GM12878 (cell line): ENCODE measurements at regions not wholly inside any gene's neighbourhood (a gene's known extent, or its start where the extent isn't known, plus 50 kb on each side); places are given as distances from the start of the nearest gene placed in this dataset.

Source experiments
- ATAC-seq: fragments of 200-7000 bp; cut with Tn5 transposase; 3 replicates; pipeline ENCODE4 v1.9.1; 2020; ENCODE audit warnings: mild to moderate bottlenecking, moderate library complexity
- BruUV-seq: library from RNA; stranded (reverse); fragments of 400-500 nt; replicated peaks from 2 replicates; lab custom pipeline; 2021; lab: Mats Ljungman, UMichigan
- CTCF ChIA-PET: fragments of 300-600 bp; sonication (Branson Sonifier 250); formaldehyde crosslinking; extraction: SDS; loops from one replicate; lab custom pipeline; 2021; ENCODE audit warnings: inconsistent platforms; lab: Yijun Ruan, JAX
- POLR2A ChIA-PET: fragments of 350-600 bp; formaldehyde crosslinking; extraction: SDS; loops from one replicate; lab custom pipeline; 2021; ENCODE audit warnings: inconsistent platforms; lab: Charles Lee
- RAD21 ChIA-PET: fragments of 300-600 bp; sonication (Branson Sonifier 250); formaldehyde crosslinking; loops from one replicate; lab custom pipeline; 2023; ENCODE audit warnings: antibody characterized with exemption; ENCODE audit not compliant: unreplicated experiment; lab: Charles Lee
- SMC1A ChIA-PET: fragments of 300-600 bp; sonication (Branson Sonifier 250); formaldehyde crosslinking; loops from one replicate; lab custom pipeline; 2023; ENCODE audit not compliant: unreplicated experiment, uncharacterized antibody; lab: Charles Lee
- DNase-seq: peaks from one replicate; pipeline ENCODE4 v3.0.0-alpha.2; 2011; ENCODE audit warnings: low read depth, low spot score
- FAIRE-seq: peaks from 3 replicates; lab custom pipeline; 2011; peaks lifted over from hg19 to GRCh38; lab: Jason Lieb, UNC
- H2AFZ ChIP-seq: 2 replicates; pipeline ENCODE4 v1.6.0; 2011; ENCODE audit warnings: low read depth, low read length, control low read depth; ENCODE audit not compliant: control insufficient read depth
- H3K27ac ChIP-seq: 2 replicates; pipeline ENCODE4 v1.5.1; 2011; ENCODE audit warnings: control low read depth; ENCODE audit not compliant: control insufficient read depth, insufficient read depth
- H3K27me3 ChIP-seq, 2 experiments: replicated peaks in 1 of 2; 2 replicates each; pipeline versions ENCODE4 v1.6.0 to v1.6.1; 2011; ENCODE audit warnings: low read length in 1 of 2; ENCODE audit not compliant: control insufficient read depth in 2 of 2, insufficient read depth in 2 of 2
- H3K36me3 ChIP-seq, 2 experiments: 2 replicates each; pipeline ENCODE4 v1.5.1; 2011; ENCODE audit warnings: low read length in 1 of 2; ENCODE audit not compliant: control insufficient read depth in 2 of 2, insufficient read depth in 2 of 2
- H3K4me1 ChIP-seq: 2 replicates; pipeline ENCODE4 v1.6.1; 2011; ENCODE audit warnings: mild to moderate bottlenecking, low read length, moderate library complexity, mixed read lengths; ENCODE audit not compliant: control insufficient read depth, insufficient read depth
- H3K4me2 ChIP-seq: 2 replicates; pipeline ENCODE4 v1.6.0; 2011; ENCODE audit warnings: control low read depth; ENCODE audit not compliant: control insufficient read depth, insufficient read depth
- H3K4me3 ChIP-seq: fragments of 200-600 bp; sonication (generic); 2 replicates; pipeline ENCODE4 v1.5.1; 2016
- H3K79me2 ChIP-seq: 2 replicates; pipeline ENCODE4 v1.6.0; 2011; ENCODE audit warnings: low read length; ENCODE audit not compliant: control insufficient read depth, insufficient read depth
- H3K9ac ChIP-seq: 2 replicates; pipeline ENCODE4 v1.8.0; 2011; ENCODE audit warnings: low read length, control low read depth, mixed read lengths; ENCODE audit not compliant: control insufficient read depth, insufficient read depth
- H3K9me3 ChIP-seq: replicated peaks from 3 replicates; pipeline ENCODE4 v1.5.1; 2011; ENCODE audit warnings: mild to moderate bottlenecking, low read length; ENCODE audit not compliant: control insufficient read depth, insufficient read depth
- H4K20me1 ChIP-seq: 2 replicates; pipeline ENCODE4 v1.6.0; 2011; ENCODE audit not compliant: control insufficient read depth, insufficient read depth
- ATF3 ChIP-seq: IDR thresholded peaks from 2 replicates; pipeline ENCODE4 v1.6.1; 2011; ENCODE audit warnings: low read depth, mild to moderate bottlenecking, low read length, moderate library complexity, borderline replicate concordance; ENCODE audit errors: extremely low read depth
- BCL11A ChIP-seq: IDR thresholded peaks from 2 replicates; pipeline ENCODE4 v1.6.1; 2011; ENCODE audit warnings: low read depth, low read length
- GATAD2B ChIP-seq: fragments of 450-650 bp; conservative IDR thresholded peaks from 2 replicates; pipeline ENCODE4 v1.6.1; 2017; ENCODE audit warnings: low read depth, mild to moderate bottlenecking, moderate library complexity
- HCFC1 ChIP-seq: fragments of 150-350 bp; IDR thresholded peaks from 2 replicates; pipeline ENCODE4 v1.6.1; 2014; ENCODE audit warnings: low read length
- HDAC6 ChIP-seq: fragments of 200-600 bp; sonication (generic); IDR thresholded peaks from one replicate; pipeline ENCODE4 v1.8.0; 2017; ENCODE audit warnings: antibody characterized with exemption; ENCODE audit not compliant: unreplicated experiment
- MEF2A ChIP-seq: IDR thresholded peaks from 2 replicates; pipeline ENCODE4 v1.6.1; 2011; ENCODE audit warnings: low read depth, mild to moderate bottlenecking, low read length, moderate library complexity; ENCODE audit not compliant: insufficient read depth
- MYC ChIP-seq: IDR thresholded peaks from 2 replicates; pipeline ENCODE4 v1.6.1; 2011; ENCODE audit warnings: mild to moderate bottlenecking, low read length, moderate library complexity, inconsistent platforms; ENCODE audit not compliant: insufficient read depth, insufficient replicate concordance, insufficient read length, severe bottlenecking
- NR2C1 ChIP-seq: fragments of 450-650 bp; IDR thresholded peaks from 2 replicates; pipeline ENCODE4 v1.6.1; 2017; ENCODE audit warnings: antibody characterized with exemption, mild to moderate bottlenecking, moderate library complexity
- NR2C2 ChIP-seq: IDR thresholded peaks from 2 replicates; pipeline ENCODE4 v1.6.1; 2011; ENCODE audit warnings: borderline replicate concordance, low read depth; ENCODE audit not compliant: control insufficient read depth, insufficient read length
- RAD21 ChIP-seq: IDR thresholded peaks from 2 replicates; pipeline ENCODE4 v1.6.1; 2011; ENCODE audit warnings: mild to moderate bottlenecking, low read depth, low read length, moderate library complexity; ENCODE audit not compliant: insufficient read depth
- RFX5 ChIP-seq: IDR thresholded peaks from 2 replicates; pipeline ENCODE4 v1.6.1; 2011; ENCODE audit warnings: low read depth, low read length, improper control_type of control experiment
- RUNX3 ChIP-seq: IDR thresholded peaks from 2 replicates; pipeline ENCODE4 v1.6.1; 2012; ENCODE audit warnings: low read length, inconsistent platforms
- TARDBP ChIP-seq: IDR thresholded peaks from 2 replicates; pipeline ENCODE4 v1.6.1; 2016; ENCODE audit warnings: borderline replicate concordance
- TBL1XR1 ChIP-seq: IDR thresholded peaks from 2 replicates; pipeline ENCODE4 v1.6.1; 2012; ENCODE audit warnings: low read depth, low read length, improper control_type of control experiment
- TCF7 ChIP-seq: IDR thresholded peaks from 2 replicates; pipeline ENCODE4 v1.6.1; 2014; ENCODE audit warnings: antibody characterized with exemption, borderline replicate concordance
- WGBS: methylation state at CpG from one replicate; pipeline ENCODE4 v1.1.6; 2016; ENCODE audit warnings: low lambda C conversion rate; ENCODE audit not compliant: insufficient replicate concordance, insufficient coverage; ENCODE audit errors: missing lambda C conversion rate; 5-methylcytosine and 5-hydroxymethylcytosine counted together
- in situ Hi-C: fragments of 300-500 bp; cut with MboI; formaldehyde crosslinking; loops from 9 replicates; pipeline ENCODE4 v1.14.3; 2018; ENCODE audit warnings: mixed read lengths
- intact Hi-C: fragments of 100-400 bp; cut with micrococcal nuclease; formaldehyde crosslinking; loops from one replicate; pipeline ENCODE4 v1.14.2; 2022; ENCODE audit not compliant: unreplicated experiment
- TF ChIP-seq, protein P1 (sequence below): fragments of 450-650 bp; formaldehyde crosslinking; IDR thresholded peaks from 2 replicates; pipeline ENCODE4 v1.4.0; 2022; ENCODE audit warnings: mild to moderate bottlenecking, moderate library complexity

GRCh38 chr10:6957851-6958250 lies 377.8 kb upstream of the PRKCQ start:
- Histone ChIP-seq H3K27ac (no peak overlapping the region), H3K9me3 (no peaks in the 10 kb centered on the region), H3K27me3 (peaks cover 1 to 2% of the 10 kb centered on the region in 2 experiments; a peak in 2 of 4 replicates), H3K4me2 (no peak overlapping the region), H3K79me2 (no peaks in the 10 kb centered on the region), H3K36me3 (no peaks in the 10 kb centered on the region), H3K4me1 (no peaks in the 10 kb centered on the region), H4K20me1 (no peaks in the 10 kb centered on the region), H3K9ac (no peak overlapping the region), H3K4me3 (no peak overlapping the region), H2AFZ (no peak overlapping the region)
- WGBS, result 45% methylated on average over 4 of the region's 4 CpGs
- TF ChIP-seq RFX5 (no peak), MYC (no peak), MEF2A (no peak), HCFC1 (no peak), TARDBP (no peak), HDAC6 (no peak)
- POLR2A ChIA-PET, result no interaction called here
- SMC1A ChIA-PET, result interaction anchor here (0.6 to 1.7 kb wide), 2 partner anchors 12 to 30 kb away, joined by 3 to 4 read pairs; no protein-coding TSS in a partner anchor
- RAD21 ChIA-PET, result interaction anchor here (1.7 kb wide), 1 partner anchor 38 kb away, joined by 5 read pairs; no protein-coding TSS in a partner anchor
- CTCF ChIA-PET, result interaction anchor here (1.2 to 1.4 kb wide), 2 partner anchors 38 to 40 kb away, joined by 3 to 5 read pairs; no protein-coding TSS in a partner anchor
- intact Hi-C loops, result no loop called here
- no peak for FAIRE-seq
- no peak for DNase-seq
- ATAC-seq, result no peak
- in situ Hi-C loops, result no loop called here
- BruUV-seq, result no TSS peak

GRCh38 chr10:6956562-6956961 lies 376.5 kb upstream of the PRKCQ start:
- Histone ChIP-seq H3K9me3 (no peaks in the 10 kb centered on the region), H3K4me1 (no peaks in the 10 kb centered on the region), H3K4me3 (no peak overlapping the region), H3K27me3 (peaks cover 0 to 2% of the 10 kb centered on the region in 2 experiments; a peak in 2 of 4 replicates), H3K9ac (no peak overlapping the region), H3K27ac (no peak overlapping the region), H3K36me3 (no peaks in the 10 kb centered on the region), H2AFZ (no peak overlapping the region), H3K4me2 (no peak overlapping the region), H3K79me2 (no peaks in the 10 kb centered on the region), H4K20me1 (no peaks in the 10 kb centered on the region)
- CTCF ChIA-PET, result interaction anchor here (0.8 kb wide), 1 partner anchor 36 kb away, joined by 3 read pairs; no protein-coding TSS in a partner anchor
- in situ Hi-C loops, result no loop called here
- ATAC-seq (no peak), DNase-seq (no peak), FAIRE-seq (no peak)
- BruUV-seq, result no TSS peak
- intact Hi-C loops, result no loop called here
- RAD21 ChIA-PET, result interaction anchor here (1.7 kb wide), 1 partner anchor 37 kb away, joined by 5 read pairs; no protein-coding TSS in a partner anchor
- 12% methylated on average over 3 of the region's 3 CpGs for WGBS
- POLR2A ChIA-PET, result no interaction called here
- SMC1A ChIA-PET, result no interaction called here
- TF ChIP-seq ATF3 (no peak), TBL1XR1 (no peak), TCF7 (no peak), NR2C1 (no peak), NR2C2 (no peak), GATAD2B (no peak), RFX5 (no peak), RAD21 (no peak), RUNX3 (no peak), BCL11A (no peak)
- TF ChIP-seq, protein P1, sequence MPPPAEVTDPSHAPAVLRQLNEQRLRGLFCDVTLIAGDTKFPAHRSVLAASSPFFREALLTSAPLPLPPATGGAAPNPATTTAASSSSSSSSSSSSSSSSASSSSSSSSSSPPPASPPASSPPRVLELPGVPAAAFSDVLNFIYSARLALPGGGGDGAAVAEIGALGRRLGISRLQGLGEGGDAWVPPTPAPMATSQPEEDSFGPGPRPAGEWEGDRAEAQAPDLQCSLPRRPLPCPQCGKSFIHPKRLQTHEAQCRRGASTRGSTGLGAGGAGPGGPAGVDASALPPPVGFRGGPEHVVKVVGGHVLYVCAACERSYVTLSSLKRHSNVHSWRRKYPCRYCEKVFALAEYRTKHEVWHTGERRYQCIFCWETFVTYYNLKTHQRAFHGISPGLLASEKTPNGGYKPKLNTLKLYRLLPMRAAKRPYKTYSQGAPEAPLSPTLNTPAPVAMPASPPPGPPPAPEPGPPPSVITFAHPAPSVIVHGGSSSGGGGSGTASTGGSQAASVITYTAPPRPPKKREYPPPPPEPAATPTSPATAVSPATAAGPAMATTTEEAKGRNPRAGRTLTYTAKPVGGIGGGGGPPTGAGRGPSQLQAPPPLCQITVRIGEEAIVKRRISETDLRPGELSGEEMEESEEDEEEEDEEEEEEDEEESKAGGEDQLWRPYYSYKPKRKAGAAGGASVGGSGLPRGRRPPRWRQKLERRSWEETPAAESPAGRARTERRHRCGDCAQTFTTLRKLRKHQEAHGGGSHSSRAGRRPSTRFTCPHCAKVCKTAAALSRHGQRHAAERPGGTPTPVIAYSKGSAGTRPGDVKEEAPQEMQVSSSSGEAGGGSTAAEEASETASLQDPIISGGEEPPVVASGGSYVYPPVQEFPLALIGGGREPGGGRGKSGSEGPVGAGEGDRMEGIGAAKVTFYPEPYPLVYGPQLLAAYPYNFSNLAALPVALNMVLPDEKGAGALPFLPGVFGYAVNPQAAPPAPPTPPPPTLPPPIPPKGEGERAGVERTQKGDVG (CRISPR knock-in tag), result no peak
